ENCODE measurements at regions not wholly inside any gene's neighbourhood (a gene's known extent, or its start where the extent isn't known, plus 50 kb on each side); places are given as distances from the start of the nearest gene placed in this dataset.
"Not testable (repeated sequence)": the region's sequence is repeated elsewhere in the genome, so short reads cannot be mapped to it uniquely, and the experiment has no call there.

GRCh38 chr4:129852434-129852833 lies 756.5 kb downstream of the C4orf33 start:
- no peaks in the 10 kb centered on the region for H3K9me3 ChIP-seq

GRCh38 chr4:129853685-129854467 lies 757.9 kb downstream of the C4orf33 start:
- H3K27ac ChIP-seq, H3K27me3 ChIP-seq, H3K9me3 ChIP-seq, ATAC-seq, H3K4me3 ChIP-seq, H3K36me3 ChIP-seq, H3K4me1 ChIP-seq: not testable (repeated sequence)
- WGBS, 2 donors (ENCODE audit: low coverage in 1 of 2): 93% methylated on average over 6 of the region's 27 CpGs; no CpG with 5 or more reads in 1 of the 2 donors

More at GRCh38 chr4:129852434-129852833, 756.5 kb downstream of the C4orf33 start:
- Histone ChIP-seq H3K4me1 (no peaks in the 10 kb centered on the region), H3K27me3 (no peaks in the 10 kb centered on the region), H3K27ac (no peak overlapping the region), H3K36me3 (no peaks in the 10 kb centered on the region), H3K4me3 (no peak overlapping the region)
- 22 to 78% methylated on average over 1 to 4 of the region's 4 CpGs for WGBS, 2 donors (ENCODE audit: low coverage in 1 of 2)
- TF ChIP-seq POLR2A (IDR thresholded peaks at IDR 0.05) (no peak), CTCF (IDR thresholded peaks at IDR 0.05) (no peak), EP300 (IDR thresholded peaks at IDR 0.05) (no peak), POLR2AphosphoS5 (IDR thresholded peaks at IDR 0.05) (no peak)
- ATAC-seq: no peak

- Histone ChIP-seq H3K36me3 (no peaks in the 10 kb centered on the region), H3K27me3 (no peaks in the 10 kb centered on the region), H3K4me3 (no peak overlapping the region), H3K27ac (no peak overlapping the region), H3K9me3 (no peaks in the 10 kb centered on the region), H3K4me1 (no peaks in the 10 kb centered on the region)
- TF ChIP-seq EP300 (IDR thresholded peaks at IDR 0.05) (no peak), POLR2A (IDR thresholded peaks at IDR 0.05) (no peak), CTCF (IDR thresholded peaks at IDR 0.05) (no peak), POLR2AphosphoS5 (IDR thresholded peaks at IDR 0.05) (no peak)
- no peak for ATAC-seq
- WGBS, 2 donors (ENCODE audit: low coverage in 1 of 2): 75 to 100% methylated on average over 1 of the region's 1 CpG
Observed at GRCh38 chr4:129862461-129862860, 766.5 kb downstream of the C4orf33 start.

- Histone ChIP-seq H3K36me3 (no peaks in the 10 kb centered on the region), H3K27ac (no peak overlapping the region), H3K4me3 (no peak overlapping the region), H3K9me3 (no peaks in the 10 kb centered on the region), H3K27me3 (no peaks in the 10 kb centered on the region), H3K4me1 (no peaks in the 10 kb centered on the region)
- no peak for TF ChIP-seq CTCF (IDR thresholded peaks at IDR 0.05)
- 60 to 83% methylated on average over 3 of the region's 3 CpGs for WGBS, 2 donors (ENCODE audit: low coverage in 1 of 2)
- ATAC-seq: no peak
Observed at GRCh38 chr4:129863206-129863605, 767.3 kb downstream of the C4orf33 start.

- Histone ChIP-seq H3K4me3 (no peak overlapping the region), H3K36me3 (no peaks in the 10 kb centered on the region), H3K27me3 (no peaks in the 10 kb centered on the region), H3K9me3 (no peaks in the 10 kb centered on the region), H3K4me1 (no peaks in the 10 kb centered on the region), H3K27ac (no peak overlapping the region)
- no peak for ATAC-seq
- no peak for TF ChIP-seq POLR2A (IDR thresholded peaks at IDR 0.05)
- no peak for TF ChIP-seq EP300 (IDR thresholded peaks at IDR 0.05)
- no peak for TF ChIP-seq CTCF (IDR thresholded peaks at IDR 0.05)
- TF ChIP-seq POLR2AphosphoS5 (IDR thresholded peaks at IDR 0.05): no peak
- 80 to 83% methylated on average over 2 to 3 of the region's 3 CpGs for WGBS, 2 donors (ENCODE audit: low coverage in 1 of 2)
Observed at GRCh38 chr4:129883996-129884395, 788.0 kb downstream of the C4orf33 start.

Measured in gastroesophageal sphincter (tissue), 4 donors.